ENCODE measurements at regions not wholly inside any gene's neighbourhood (a gene's known extent, or its start where the extent isn't known, plus 50 kb on each side); places are given as distances from the start of the nearest gene placed in this dataset.

DNA sequence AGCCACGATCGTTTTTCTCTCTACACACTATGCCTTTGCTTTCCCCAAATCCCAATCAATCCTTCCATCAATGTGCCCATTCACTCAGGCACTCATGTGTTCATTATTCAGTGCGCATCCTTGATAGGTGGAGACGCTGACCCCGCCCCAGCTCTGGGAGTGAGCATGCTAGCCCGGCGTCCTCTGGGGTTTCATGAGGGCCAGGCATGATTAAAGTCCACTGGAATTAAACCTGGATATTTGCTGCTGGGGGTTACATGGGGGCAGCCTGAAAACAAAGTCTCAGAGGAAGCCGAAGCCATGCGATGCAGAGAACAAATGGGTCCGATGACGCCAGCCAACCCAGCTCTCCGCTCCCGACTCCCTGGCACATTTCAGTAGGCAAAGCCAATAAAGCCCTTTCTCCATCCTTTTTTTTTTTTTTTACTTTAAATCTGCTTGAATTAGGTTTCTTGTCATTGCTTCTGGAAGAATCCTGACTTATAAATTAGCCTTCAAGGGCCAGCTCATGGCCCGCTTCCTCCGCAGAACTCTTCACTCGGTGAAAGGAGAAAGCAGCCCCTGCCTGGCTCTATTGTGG lies 316.4 kb upstream of the ID2 start:
- no peaks in the 10 kb centered on the region for H3K36me3 ChIP-seq (ENCODE audit: control insufficient read depth in 3 of 3, insufficient read depth in 3 of 3, low read length in 3 of 3)
- H3K9me3 ChIP-seq (ENCODE audit: control insufficient read depth in 3 of 3, low read length in 3 of 3) = no peaks in the 10 kb centered on the region
- H3K4me1 ChIP-seq (ENCODE audit: control insufficient read depth in 3 of 3, insufficient read depth in 3 of 3, low read length in 3 of 3) = no peaks in the 10 kb centered on the region
- no peak overlapping the region for H3K4me3 ChIP-seq (ENCODE audit: low read length in 3 of 3)
- no peaks in the 10 kb centered on the region for H3K27me3 ChIP-seq (ENCODE audit: control insufficient read depth in 3 of 3, insufficient read depth in 3 of 3, low read length in 3 of 3)
- H3K27ac ChIP-seq (ENCODE audit: low read depth, low read length) = no peak overlapping the region
- H3K9ac ChIP-seq (ENCODE audit: low read depth in 1 of 3, low read length in 3 of 3) = no peak overlapping the region

- no peak overlapping the region for H3K9ac ChIP-seq (ENCODE audit: low read depth in 1 of 3, low read length in 3 of 3)
- no peaks in the 10 kb centered on the region for H3K4me1 ChIP-seq (ENCODE audit: control insufficient read depth in 3 of 3, insufficient read depth in 3 of 3, low read length in 3 of 3)
- no peaks in the 10 kb centered on the region for H3K27me3 ChIP-seq (ENCODE audit: control insufficient read depth in 3 of 3, insufficient read depth in 3 of 3, low read length in 3 of 3)
- H3K4me3 ChIP-seq (ENCODE audit: low read length in 3 of 3) = no peak overlapping the region
- no peaks in the 10 kb centered on the region for H3K9me3 ChIP-seq (ENCODE audit: control insufficient read depth in 3 of 3, low read length in 3 of 3)
- no peaks in the 10 kb centered on the region for H3K36me3 ChIP-seq (ENCODE audit: control insufficient read depth in 3 of 3, insufficient read depth in 3 of 3, low read length in 3 of 3)
- H3K27ac ChIP-seq (ENCODE audit: low read depth, low read length) = no peak overlapping the region
Observed at GRCh38 chr2:8367833-8368232, 314.0 kb upstream of the ID2 start.

DNA sequence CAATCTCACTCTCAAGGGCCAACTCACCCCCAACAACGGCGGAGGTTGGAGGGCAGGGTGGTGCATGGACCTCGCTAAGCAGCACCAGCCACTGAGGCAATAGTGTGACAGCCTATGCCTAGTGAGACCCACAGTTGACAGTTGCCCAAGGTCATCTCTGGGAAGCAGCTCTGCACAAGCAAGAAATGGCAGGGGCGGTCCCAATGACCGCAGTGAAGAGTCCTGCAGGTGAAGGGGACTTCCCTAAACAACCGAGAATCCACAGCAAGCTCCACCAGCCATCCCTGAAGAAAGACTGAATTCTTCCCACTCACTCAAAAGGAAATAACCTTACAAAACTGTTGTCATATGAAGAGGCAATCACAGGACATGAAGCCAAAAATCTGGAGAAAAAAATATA lies 313.4 kb upstream of the ID2 start:
- Histone ChIP-seq H3K27me3 (ENCODE audit: control insufficient read depth in 3 of 3, insufficient read depth in 3 of 3, low read length in 3 of 3) (no peaks in the 10 kb centered on the region), H3K9me3 (ENCODE audit: control insufficient read depth in 3 of 3, low read length in 3 of 3) (peaks cover 0 to 3% (median 0%) of the 10 kb centered on the region in 3 donors), H3K4me3 (ENCODE audit: low read length in 3 of 3) (no peak overlapping the region), H3K4me1 (ENCODE audit: control insufficient read depth in 3 of 3, insufficient read depth in 3 of 3, low read length in 3 of 3) (no peaks in the 10 kb centered on the region), H3K27ac (ENCODE audit: low read depth, low read length) (no peak overlapping the region), H3K36me3 (ENCODE audit: control insufficient read depth in 3 of 3, insufficient read depth in 3 of 3, low read length in 3 of 3) (no peaks in the 10 kb centered on the region), H3K9ac (ENCODE audit: low read depth in 1 of 3, low read length in 3 of 3) (no peak overlapping the region)

DNA sequence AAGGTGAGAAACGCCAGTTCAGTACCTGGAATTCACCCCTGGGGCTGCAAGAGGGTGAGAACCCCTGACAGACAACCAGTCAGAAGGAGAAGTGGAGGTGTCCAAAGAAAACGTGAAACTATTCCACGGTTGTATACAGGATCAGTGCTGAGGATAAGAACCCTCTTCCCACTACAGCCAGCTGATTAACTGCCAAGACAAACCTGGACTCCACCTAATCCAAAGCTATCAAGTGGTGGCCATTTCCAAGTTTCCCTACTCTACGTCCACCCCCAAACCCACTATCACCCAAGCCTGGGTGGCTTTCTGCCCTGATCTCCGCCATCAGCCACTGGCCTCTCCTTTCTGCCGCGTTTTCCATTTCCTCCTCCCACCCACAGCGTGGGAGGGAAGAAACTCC lies 312.3 kb upstream of the ID2 start:
- no peaks in the 10 kb centered on the region for H3K36me3 ChIP-seq (ENCODE audit: control insufficient read depth in 3 of 3, insufficient read depth in 3 of 3, low read length in 3 of 3)
- H3K4me1 ChIP-seq (ENCODE audit: control insufficient read depth in 3 of 3, insufficient read depth in 3 of 3, low read length in 3 of 3) = no peaks in the 10 kb centered on the region
- no peak overlapping the region for H3K4me3 ChIP-seq (ENCODE audit: low read length in 3 of 3)
- H3K9ac ChIP-seq (ENCODE audit: low read depth in 1 of 3, low read length in 3 of 3) = no peak overlapping the region
- no peaks in the 10 kb centered on the region for H3K27me3 ChIP-seq (ENCODE audit: control insufficient read depth in 3 of 3, insufficient read depth in 3 of 3, low read length in 3 of 3)
- peaks cover 0 to 4% (median 0%) of the 10 kb centered on the region in 3 donors for H3K9me3 ChIP-seq (ENCODE audit: control insufficient read depth in 3 of 3, low read length in 3 of 3)
- no peak overlapping the region for H3K27ac ChIP-seq (ENCODE audit: low read depth, low read length)

DNA sequence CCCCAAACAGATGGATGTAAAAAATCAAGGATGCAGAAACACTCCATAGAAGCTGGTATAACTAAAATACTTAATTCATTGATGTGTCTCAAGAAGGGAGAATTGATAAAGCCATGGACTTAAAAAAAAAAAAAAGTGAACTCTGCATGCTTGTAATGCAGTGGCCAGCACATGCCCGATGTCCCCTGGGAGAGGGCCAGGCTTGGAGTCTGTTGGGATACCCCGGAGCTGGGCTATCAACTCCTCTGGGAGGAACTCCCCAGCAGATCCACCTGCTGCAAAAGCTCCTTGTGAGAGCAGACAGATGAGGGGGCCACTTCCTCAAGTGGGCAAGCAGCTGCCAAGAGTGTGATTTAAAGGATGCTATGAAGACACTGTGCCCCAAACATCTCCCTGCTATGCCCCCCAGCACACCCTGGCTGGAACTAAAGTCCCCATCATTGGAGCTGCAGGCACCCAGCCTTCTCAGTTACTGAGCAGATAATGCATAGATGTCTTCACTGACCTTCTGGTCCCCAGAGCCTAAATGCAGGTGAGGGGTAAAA lies 311.5 kb upstream of the ID2 start:
- Histone ChIP-seq H3K4me3 (ENCODE audit: low read length in 3 of 3) (no peak overlapping the region), H3K36me3 (ENCODE audit: control insufficient read depth in 3 of 3, insufficient read depth in 3 of 3, low read length in 3 of 3) (no peaks in the 10 kb centered on the region), H3K27me3 (ENCODE audit: control insufficient read depth in 3 of 3, insufficient read depth in 3 of 3, low read length in 3 of 3) (no peaks in the 10 kb centered on the region), H3K27ac (ENCODE audit: low read depth, low read length) (no peak overlapping the region), H3K9me3 (ENCODE audit: control insufficient read depth in 3 of 3, low read length in 3 of 3) (peaks cover 0 to 4% (median 0%) of the 10 kb centered on the region in 3 donors), H3K4me1 (ENCODE audit: control insufficient read depth in 3 of 3, insufficient read depth in 3 of 3, low read length in 3 of 3) (no peaks in the 10 kb centered on the region), H3K9ac (ENCODE audit: low read depth in 1 of 3, low read length in 3 of 3) (no peak overlapping the region)

DNA sequence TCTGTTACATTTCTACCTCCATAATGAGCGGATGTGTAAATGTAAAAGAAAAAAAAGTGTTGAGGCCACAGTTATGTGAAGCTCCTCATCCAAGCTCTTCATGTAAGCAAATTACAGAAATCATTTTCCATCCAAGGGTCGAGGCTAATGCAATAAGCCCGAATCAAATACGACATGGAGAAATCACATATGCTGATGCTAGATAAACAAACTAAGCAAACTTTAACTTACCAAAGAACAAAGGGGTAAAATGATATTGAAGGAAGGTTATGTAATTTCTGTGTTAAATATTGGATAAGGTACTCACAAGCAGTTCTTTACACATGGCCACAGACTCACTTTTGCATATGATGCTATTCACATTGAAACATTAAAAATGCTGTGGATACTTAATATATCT lies 310.2 kb upstream of the ID2 start:
- no peaks in the 10 kb centered on the region for H3K4me1 ChIP-seq (ENCODE audit: control insufficient read depth in 3 of 3, insufficient read depth in 3 of 3, low read length in 3 of 3)
- no peaks in the 10 kb centered on the region for H3K36me3 ChIP-seq (ENCODE audit: control insufficient read depth in 3 of 3, insufficient read depth in 3 of 3, low read length in 3 of 3)
- H3K4me3 ChIP-seq (ENCODE audit: low read length in 3 of 3) = no peak overlapping the region
- no peak overlapping the region for H3K9ac ChIP-seq (ENCODE audit: low read depth in 1 of 3, low read length in 3 of 3)
- no peaks in the 10 kb centered on the region for H3K27me3 ChIP-seq (ENCODE audit: control insufficient read depth in 3 of 3, insufficient read depth in 3 of 3, low read length in 3 of 3)
- no peak overlapping the region for H3K27ac ChIP-seq (ENCODE audit: low read depth, low read length)
- H3K9me3 ChIP-seq (ENCODE audit: control insufficient read depth in 3 of 3, low read length in 3 of 3) = peaks cover 0 to 4% (median 0%) of the 10 kb centered on the region in 3 donors

- Histone ChIP-seq H3K9ac (ENCODE audit: low read depth in 1 of 3, low read length in 3 of 3) (no peak overlapping the region), H3K9me3 (ENCODE audit: control insufficient read depth in 3 of 3, low read length in 3 of 3) (peaks cover 0 to 4% (median 0%) of the 10 kb centered on the region in 3 donors), H3K36me3 (ENCODE audit: control insufficient read depth in 3 of 3, insufficient read depth in 3 of 3, low read length in 3 of 3) (no peaks in the 10 kb centered on the region), H3K27me3 (ENCODE audit: control insufficient read depth in 3 of 3, insufficient read depth in 3 of 3, low read length in 3 of 3) (no peaks in the 10 kb centered on the region), H3K4me1 (ENCODE audit: control insufficient read depth in 3 of 3, insufficient read depth in 3 of 3, low read length in 3 of 3) (no peaks in the 10 kb centered on the region), H3K4me3 (ENCODE audit: low read length in 3 of 3) (no peak overlapping the region), H3K27ac (ENCODE audit: low read depth, low read length) (no peak overlapping the region)
Observed at GRCh38 chr2:8374782-8375181, 307.1 kb upstream of the ID2 start.

GRCh38 chr2:8376603-8377410 lies 305.0 kb upstream of the ID2 start:
- no peak overlapping the region for H3K27ac ChIP-seq (ENCODE audit: low read depth, low read length)
- no peak overlapping the region for H3K9ac ChIP-seq (ENCODE audit: low read depth in 1 of 3, low read length in 3 of 3)
- no peaks in the 10 kb centered on the region for H3K27me3 ChIP-seq (ENCODE audit: control insufficient read depth in 3 of 3, insufficient read depth in 3 of 3, low read length in 3 of 3)
- H3K9me3 ChIP-seq (ENCODE audit: control insufficient read depth in 3 of 3, low read length in 3 of 3) = peaks cover 0 to 4% (median 0%) of the 10 kb centered on the region in 3 donors
- no peak overlapping the region for H3K4me3 ChIP-seq (ENCODE audit: low read length in 3 of 3)
- H3K4me1 ChIP-seq (ENCODE audit: control insufficient read depth in 3 of 3, insufficient read depth in 3 of 3, low read length in 3 of 3) = peaks cover 0 to 2% (median 0%) of the 10 kb centered on the region in 3 donors
- no peaks in the 10 kb centered on the region for H3K36me3 ChIP-seq (ENCODE audit: control insufficient read depth in 3 of 3, insufficient read depth in 3 of 3, low read length in 3 of 3)

GRCh38 chr2:8378016-8378810 lies 303.6 kb upstream of the ID2 start:
- peaks cover 0 to 3% (median 0%) of the 10 kb centered on the region in 3 donors for H3K9me3 ChIP-seq (ENCODE audit: control insufficient read depth in 3 of 3, low read length in 3 of 3)
- no peak overlapping the region for H3K9ac ChIP-seq (ENCODE audit: low read depth in 1 of 3, low read length in 3 of 3)
- H3K27ac ChIP-seq (ENCODE audit: low read depth, low read length) = no peak overlapping the region

More at GRCh38 chr2:8378016-8378810, 303.6 kb upstream of the ID2 start:
- H3K27me3 ChIP-seq (ENCODE audit: control insufficient read depth in 3 of 3, insufficient read depth in 3 of 3, low read length in 3 of 3) = no peaks in the 10 kb centered on the region
- H3K36me3 ChIP-seq (ENCODE audit: control insufficient read depth in 3 of 3, insufficient read depth in 3 of 3, low read length in 3 of 3) = no peaks in the 10 kb centered on the region
- H3K4me1 ChIP-seq (ENCODE audit: control insufficient read depth in 3 of 3, insufficient read depth in 3 of 3, low read length in 3 of 3) = peaks cover 0 to 2% (median 0%) of the 10 kb centered on the region in 3 donors
- H3K4me3 ChIP-seq (ENCODE audit: low read length in 3 of 3) = no peak overlapping the region
